ENCODE measurements at regions not wholly inside any gene's neighbourhood (a gene's known extent, or its start where the extent isn't known, plus 50 kb on each side); places are given as distances from the start of the nearest gene placed in this dataset.

- no peak for DNase-seq (ENCODE audit: extremely low read depth, low read depth)
- no peak for TF ChIP-seq CTCF (IDR thresholded peaks at IDR 0.05; ENCODE audit: low read depth, low read length, missing control alignments)
These were observed 57.7 kb upstream of the CDK13 start for GRCh38 chr7:39892361-39892760.

GRCh38 chr7:39894904-39895303 lies 55.2 kb upstream of the CDK13 start:
- no peak for TF ChIP-seq CTCF (IDR thresholded peaks at IDR 0.05; ENCODE audit: low read depth, low read length, missing control alignments)
- DNase-seq (ENCODE audit: extremely low read depth, low read depth): no peak
- no peak overlapping the region for H3K4me3 ChIP-seq (replicated peaks; ENCODE audit: low read depth, low read length)

More at GRCh38 chr7:39892361-39892760, 57.7 kb upstream of the CDK13 start:
- H3K4me3 ChIP-seq (replicated peaks; ENCODE audit: low read depth, low read length): no peak overlapping the region

- no peak for DNase-seq (ENCODE audit: extremely low read depth, low read depth)
- no peak for TF ChIP-seq CTCF (IDR thresholded peaks at IDR 0.05; ENCODE audit: low read depth, low read length, missing control alignments)
- H3K4me3 ChIP-seq (replicated peaks; ENCODE audit: low read depth, low read length): no peak overlapping the region
These were observed 53.2 kb upstream of the CDK13 start for GRCh38 chr7:39896840-39897239.

GRCh38 chr7:39898867-39899266 lies 51.2 kb upstream of the CDK13 start:
- no peak for DNase-seq (ENCODE audit: extremely low read depth, low read depth)
- no peak overlapping the region for H3K4me3 ChIP-seq (replicated peaks; ENCODE audit: low read depth, low read length)
- no peak for TF ChIP-seq CTCF (IDR thresholded peaks at IDR 0.05; ENCODE audit: low read depth, low read length, missing control alignments)

Measured in HFF-Myc (cell line).